H1 (cell line): ENCODE measurements at regions not wholly inside any gene's neighbourhood (a gene's known extent, or its start where the extent isn't known, plus 50 kb on each side); places are given as distances from the start of the nearest gene placed in this dataset.

ENCODE experiments used
- CBX8 ChIP-seq: fragments of 300-800, 300-1000 bp; sonication (generic); IDR thresholded peaks from 2 replicates; pipeline ENCODE4 v1.7.1; 2016; ENCODE audit warnings: low read depth, low read length, borderline replicate concordance
- CHD2 ChIP-seq: IDR thresholded peaks from 2 replicates; pipeline ENCODE4 v1.6.1; 2012; ENCODE audit warnings: low read length, improper control_type of control experiment
- KDM4A ChIP-seq: IDR thresholded peaks from one replicate; pipeline ENCODE4 v1.7.1; 2012; ENCODE audit warnings: low read depth, mild to moderate bottlenecking, moderate library complexity, low read length, inconsistent platforms; ENCODE audit not compliant: severe bottlenecking
- SRF ChIP-seq: IDR thresholded peaks from 2 replicates; pipeline ENCODE4 v1.6.1; 2011; ENCODE audit warnings: mild to moderate bottlenecking, low read depth, low read length, moderate library complexity

- no peak for TF ChIP-seq KDM4A
- TF ChIP-seq CBX8, result no peak
- TF ChIP-seq CHD2, result no peak
- no peak for TF ChIP-seq SRF
- TF ChIP-seq, all 59 proteins: peak for 0
These were observed 163.4 kb upstream of the ERCC4 start (continued) for GRCh38 chr16:13756411-13757140.
